Karpas-422 (cell line): ENCODE measurements at regions not wholly inside any gene's neighbourhood (a gene's known extent, or its start where the extent isn't known, plus 50 kb on each side); places are given as distances from the start of the nearest gene placed in this dataset.

Experiments
- DNase-seq: peaks from one replicate; pipeline ENCODE4 v3.0.0-alpha.2; 2015
- H2AFZ ChIP-seq: fragments of 200-600 bp; sonication (generic); 2 replicates; pipeline ENCODE4 v1.6.1; 2014; ENCODE audit warnings: antibody characterized with exemption, low read length, mixed read lengths
- H3K27ac ChIP-seq: fragments of 200-600 bp; sonication (generic); 2 replicates; pipeline ENCODE4 v1.5.1; 2014; ENCODE audit warnings: mild to moderate bottlenecking, low read length, moderate library complexity
- H3K27me3 ChIP-seq: fragments of 200-600 bp; sonication (generic); 2 replicates; pipeline ENCODE4 v1.6.1; 2014; ENCODE audit warnings: low read length, mixed read lengths
- H3K36me3 ChIP-seq: fragments of 200-600 bp; sonication (generic); 2 replicates; pipeline ENCODE4 v1.6.1; 2014; ENCODE audit warnings: low read length, mixed read lengths; ENCODE audit not compliant: insufficient read depth
- H3K4me1 ChIP-seq: fragments of 200-600 bp; sonication (generic); 2 replicates; pipeline ENCODE4 v1.6.1; 2014; ENCODE audit warnings: mild to moderate bottlenecking, low read length, mixed read lengths
- H3K4me2 ChIP-seq: fragments of 200-600 bp; sonication (generic); 2 replicates; pipeline ENCODE4 v1.6.1; 2014; ENCODE audit warnings: low read length, low read depth, mild to moderate bottlenecking; ENCODE audit not compliant: poor library complexity, severe bottlenecking
- H3K4me3 ChIP-seq: fragments of 200-600 bp; sonication (generic); 2 replicates; pipeline ENCODE4 v1.5.1; 2014; ENCODE audit warnings: mild to moderate bottlenecking, antibody characterized with exemption, low read length, mixed read lengths
- H3K79me2 ChIP-seq: fragments of 200-600 bp; sonication (generic); 2 replicates; pipeline ENCODE4 v1.6.1; 2014; ENCODE audit warnings: mild to moderate bottlenecking, low read length, mixed read lengths
- H3K9ac ChIP-seq: fragments of 200-600 bp; sonication (generic); 2 replicates; pipeline ENCODE4 v1.6.0; 2014; ENCODE audit warnings: low read length
- H3K9me2 ChIP-seq: fragments of 200-600 bp; sonication (generic), shearing (Covaris generic); replicated peaks from 2 replicates; pipeline ENCODE4 v1.6.0; 2014; ENCODE audit warnings: mild to moderate bottlenecking, low read length, moderate library complexity; ENCODE audit not compliant: insufficient read depth
- H3K9me3 ChIP-seq: fragments of 300-700, 200-600 bp; sonication (generic); 2 replicates; pipeline ENCODE4 v1.6.1; 2014; ENCODE audit warnings: low read length, mixed read lengths
- H4K20me1 ChIP-seq: fragments of 200-600 bp; sonication (generic); 2 replicates; pipeline ENCODE4 v1.6.1; 2014; ENCODE audit warnings: mild to moderate bottlenecking, antibody characterized with exemption, low read length, low read depth; ENCODE audit not compliant: insufficient read depth

DNA sequence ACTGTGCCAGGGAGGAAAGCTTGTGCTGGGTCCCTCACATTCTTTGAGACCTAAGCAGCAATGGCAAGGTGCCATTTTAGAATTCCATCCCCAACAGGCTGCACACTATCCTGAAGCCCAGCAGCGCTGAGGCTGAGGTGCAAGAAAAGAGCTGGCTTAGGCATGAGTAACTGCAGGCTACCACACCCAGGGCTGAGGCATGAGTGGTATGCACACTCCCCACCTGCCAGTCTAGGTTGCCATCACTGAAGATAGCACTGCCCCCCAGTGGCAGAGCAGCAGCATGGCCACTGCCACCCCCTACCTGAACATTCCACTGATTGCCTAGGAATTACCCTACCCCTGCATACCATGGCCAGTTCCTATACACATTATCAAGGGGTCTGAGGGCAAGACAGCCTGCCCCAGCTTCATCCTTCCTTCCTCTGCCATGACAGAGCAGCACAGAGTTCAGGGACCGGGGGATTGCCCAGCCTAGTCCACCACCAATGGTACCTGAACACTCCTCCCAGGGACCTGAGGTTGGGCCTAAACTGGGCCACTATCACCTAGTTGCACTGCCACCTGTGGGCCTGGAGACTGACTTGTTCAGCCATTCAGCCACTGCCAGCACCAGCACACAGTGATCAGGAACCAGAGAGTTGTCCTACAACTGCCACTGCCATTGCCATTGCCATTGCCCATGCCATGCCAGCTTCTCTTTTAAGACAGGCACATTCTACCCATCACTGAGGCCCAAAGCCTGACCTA, 129.8 kb downstream of the SATB1 start:
- H3K9me3 ChIP-seq, result no peaks in the 10 kb centered on the region
- H3K4me2 ChIP-seq, result no peak overlapping the region
- peak; percentile 78 for DNase-seq
- no peak overlapping the region for H3K4me3 ChIP-seq
- H4K20me1 ChIP-seq, result no peaks in the 10 kb centered on the region
- H3K9ac ChIP-seq, result no peak overlapping the region
- no peak overlapping the region for H3K27ac ChIP-seq
- no peaks in the 10 kb centered on the region for H3K36me3 ChIP-seq
- no peaks in the 10 kb centered on the region for H3K4me1 ChIP-seq
- H3K79me2 ChIP-seq, result no peaks in the 10 kb centered on the region
- H3K9me2 ChIP-seq, result no peaks in the 10 kb centered on the region
- no peak overlapping the region for H2AFZ ChIP-seq
- no peaks in the 10 kb centered on the region for H3K27me3 ChIP-seq

DNA sequence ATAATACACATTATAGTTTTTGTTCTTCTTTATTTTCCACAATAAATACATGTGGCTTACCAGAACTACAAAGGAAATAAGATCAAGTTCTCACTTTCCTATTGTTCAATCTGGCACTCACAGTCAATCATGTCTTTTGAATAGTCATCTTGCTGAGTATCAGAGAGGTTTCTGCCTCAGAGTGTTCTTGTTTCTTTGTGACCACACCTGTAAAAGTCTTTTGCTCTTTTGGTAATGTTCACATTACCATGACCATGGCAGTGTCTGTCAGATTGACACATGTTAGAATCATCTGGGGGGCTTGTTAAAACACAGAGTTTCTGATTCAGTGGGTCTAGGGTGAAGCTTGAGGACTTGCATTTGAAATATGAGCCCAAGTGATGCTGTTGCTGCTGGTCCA, 135.0 kb downstream of the SATB1 start:
- Histone ChIP-seq H3K36me3 (no peaks in the 10 kb centered on the region), H3K27ac (no peak overlapping the region), H4K20me1 (no peaks in the 10 kb centered on the region), H3K9me2 (no peaks in the 10 kb centered on the region), H3K4me1 (no peaks in the 10 kb centered on the region), H2AFZ (no peak overlapping the region), H3K27me3 (no peaks in the 10 kb centered on the region), H3K4me2 (no peak overlapping the region), H3K9me3 (no peaks in the 10 kb centered on the region), H3K79me2 (no peaks in the 10 kb centered on the region), H3K9ac (no peak overlapping the region), H3K4me3 (no peak overlapping the region)
- peak; percentile 1 for DNase-seq

DNA sequence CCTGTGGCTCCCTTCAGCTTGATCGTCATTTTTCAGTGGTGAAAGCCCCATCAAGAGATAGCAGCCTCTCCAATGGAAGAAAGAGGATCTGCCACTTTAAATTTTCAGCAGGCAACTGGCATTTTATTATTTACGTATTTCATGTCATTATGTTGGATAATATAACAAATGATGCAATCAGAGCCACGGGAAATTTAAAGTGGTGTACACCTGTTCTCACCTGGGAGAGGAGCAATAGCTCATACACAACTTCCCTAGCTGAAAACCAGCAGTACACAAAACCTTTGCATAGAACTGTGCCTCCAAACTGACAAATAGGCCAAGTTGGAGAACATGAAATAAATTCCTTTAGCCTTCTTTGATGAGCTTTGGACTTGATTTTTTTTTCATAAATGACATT, 136.9 kb downstream of the SATB1 start:
- H3K9ac ChIP-seq, result no peak overlapping the region
- H3K9me3 ChIP-seq, result no peaks in the 10 kb centered on the region

DNA sequence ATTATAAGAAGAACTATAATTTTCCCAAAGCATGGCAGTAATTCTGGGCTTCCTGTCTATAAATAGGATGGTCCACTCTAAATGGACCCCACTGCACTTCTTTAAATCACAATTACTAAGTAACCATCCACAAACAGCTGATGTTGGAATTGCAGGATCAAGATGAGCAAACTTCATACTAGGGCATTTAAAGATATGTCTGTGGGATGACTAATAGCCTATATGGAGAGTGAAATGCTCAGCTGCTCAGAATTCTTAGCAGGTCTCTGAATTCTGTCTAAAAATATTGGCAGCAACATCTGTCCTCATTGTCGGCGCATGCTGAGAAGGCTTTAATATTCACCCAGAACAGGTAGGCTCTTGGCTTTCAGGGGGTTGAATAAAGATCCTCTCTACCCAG, 140.4 kb downstream of the SATB1 start:
- no peaks in the 10 kb centered on the region for H3K9me2 ChIP-seq
- no peak overlapping the region for H3K27ac ChIP-seq
- H3K4me2 ChIP-seq, result no peak overlapping the region
- no peaks in the 10 kb centered on the region for H3K4me1 ChIP-seq
- H4K20me1 ChIP-seq, result no peaks in the 10 kb centered on the region
- H2AFZ ChIP-seq, result no peak overlapping the region
- H3K27me3 ChIP-seq, result no peaks in the 10 kb centered on the region
- H3K4me3 ChIP-seq, result no peak overlapping the region
- DNase-seq, result no peak
- H3K9me3 ChIP-seq, result no peaks in the 10 kb centered on the region
- H3K9ac ChIP-seq, result no peak overlapping the region
- no peaks in the 10 kb centered on the region for H3K79me2 ChIP-seq
- H3K36me3 ChIP-seq, result no peaks in the 10 kb centered on the region

More for the DNA sequence above, 136.9 kb downstream of the SATB1 start:
- no peaks in the 10 kb centered on the region for H4K20me1 ChIP-seq
- no peak for DNase-seq
- H2AFZ ChIP-seq, result no peak overlapping the region
- H3K79me2 ChIP-seq, result no peaks in the 10 kb centered on the region
- no peak overlapping the region for H3K27ac ChIP-seq
- H3K4me2 ChIP-seq, result no peak overlapping the region
- no peaks in the 10 kb centered on the region for H3K36me3 ChIP-seq
- H3K27me3 ChIP-seq, result no peaks in the 10 kb centered on the region
- no peaks in the 10 kb centered on the region for H3K4me1 ChIP-seq
- H3K4me3 ChIP-seq, result no peak overlapping the region
- no peaks in the 10 kb centered on the region for H3K9me2 ChIP-seq

DNA sequence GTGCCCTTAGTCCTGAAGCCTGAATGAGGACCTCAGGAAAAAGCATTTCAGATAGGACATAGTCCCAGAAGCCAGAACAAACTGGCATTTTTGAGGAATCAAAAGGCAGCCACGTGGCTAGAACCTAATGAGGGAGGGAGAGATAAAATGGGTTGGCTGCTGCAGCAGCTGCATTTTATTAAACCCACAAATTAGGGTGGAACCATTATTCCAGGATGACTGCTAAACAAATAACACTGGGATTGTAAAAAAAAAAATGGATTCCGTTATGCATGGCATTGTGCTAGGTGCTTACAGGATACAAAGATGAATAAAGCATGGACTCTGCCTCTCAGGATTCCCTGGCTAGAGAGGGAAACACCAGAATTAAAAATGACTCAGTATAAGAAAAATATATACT, 141.5 kb downstream of the SATB1 start:
- Histone ChIP-seq H3K4me2 (no peak overlapping the region), H3K9me3 (no peaks in the 10 kb centered on the region), H3K27ac (no peak overlapping the region), H3K9me2 (no peaks in the 10 kb centered on the region), H2AFZ (no peak overlapping the region), H3K36me3 (no peaks in the 10 kb centered on the region), H3K4me1 (no peaks in the 10 kb centered on the region), H3K79me2 (no peaks in the 10 kb centered on the region), H4K20me1 (no peaks in the 10 kb centered on the region), H3K27me3 (no peaks in the 10 kb centered on the region), H3K9ac (no peak overlapping the region), H3K4me3 (no peak overlapping the region)
- no peak for DNase-seq

DNA sequence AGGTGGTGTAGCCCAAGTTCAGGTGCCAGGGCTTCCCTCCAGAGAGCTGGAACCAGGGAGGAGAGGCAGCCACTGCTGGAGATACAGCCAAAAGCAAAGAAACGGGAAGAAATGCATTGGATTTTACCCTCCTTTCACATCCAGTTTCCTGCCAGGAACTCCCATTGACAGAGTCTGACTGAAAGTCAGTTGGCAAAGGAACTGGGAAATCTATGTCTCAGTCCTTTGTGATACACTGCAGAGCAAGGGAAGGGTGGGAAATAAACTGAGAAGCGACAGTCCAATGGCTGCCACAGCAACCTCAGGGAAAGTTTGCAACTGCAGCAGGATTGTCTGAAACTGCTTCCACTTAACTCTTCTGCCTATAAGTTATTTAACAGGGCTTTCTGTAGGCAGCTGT, 142.6 kb downstream of the SATB1 start:
- Histone ChIP-seq H3K9me2 (no peaks in the 10 kb centered on the region), H3K27ac (no peak overlapping the region), H4K20me1 (no peaks in the 10 kb centered on the region), H3K27me3 (no peaks in the 10 kb centered on the region), H3K9me3 (no peaks in the 10 kb centered on the region), H3K9ac (no peak overlapping the region), H3K79me2 (no peaks in the 10 kb centered on the region), H2AFZ (no peak overlapping the region), H3K4me2 (no peak overlapping the region), H3K36me3 (no peaks in the 10 kb centered on the region), H3K4me3 (no peak overlapping the region), H3K4me1 (no peaks in the 10 kb centered on the region)
- peak; percentile 16 for DNase-seq

DNA sequence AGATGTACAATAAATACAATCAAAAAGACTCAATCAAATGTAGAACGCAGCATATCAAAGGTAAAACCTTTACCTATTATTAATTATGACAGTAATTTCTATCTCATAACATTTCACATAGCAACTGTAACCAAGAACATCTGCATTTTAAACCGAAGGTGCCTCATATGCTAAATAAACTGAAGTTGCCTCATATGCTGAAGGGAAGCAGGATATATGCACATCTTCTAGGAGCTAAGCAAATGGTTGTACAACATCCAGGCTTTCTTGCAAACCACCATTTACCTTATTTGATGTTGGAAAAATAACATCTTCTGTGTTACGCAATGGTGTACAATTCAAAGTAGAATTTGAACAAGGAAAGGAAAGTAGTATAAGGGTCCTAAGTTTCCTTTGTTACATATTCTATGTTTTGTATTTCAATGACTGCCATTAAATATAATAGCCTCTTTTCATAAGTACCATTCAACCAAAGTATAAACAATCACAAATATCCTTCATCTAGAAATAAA, 145.9 kb downstream of the SATB1 start:
- Histone ChIP-seq H3K4me3 (no peak overlapping the region), H3K27ac (no peak overlapping the region), H3K27me3 (no peaks in the 10 kb centered on the region), H3K9me3 (no peaks in the 10 kb centered on the region), H3K79me2 (no peaks in the 10 kb centered on the region), H2AFZ (no peak overlapping the region), H3K9me2 (no peaks in the 10 kb centered on the region), H3K4me1 (no peaks in the 10 kb centered on the region), H3K9ac (no peak overlapping the region), H4K20me1 (no peaks in the 10 kb centered on the region), H3K4me2 (no peak overlapping the region), H3K36me3 (no peaks in the 10 kb centered on the region)
- DNase-seq, result no peak

DNA sequence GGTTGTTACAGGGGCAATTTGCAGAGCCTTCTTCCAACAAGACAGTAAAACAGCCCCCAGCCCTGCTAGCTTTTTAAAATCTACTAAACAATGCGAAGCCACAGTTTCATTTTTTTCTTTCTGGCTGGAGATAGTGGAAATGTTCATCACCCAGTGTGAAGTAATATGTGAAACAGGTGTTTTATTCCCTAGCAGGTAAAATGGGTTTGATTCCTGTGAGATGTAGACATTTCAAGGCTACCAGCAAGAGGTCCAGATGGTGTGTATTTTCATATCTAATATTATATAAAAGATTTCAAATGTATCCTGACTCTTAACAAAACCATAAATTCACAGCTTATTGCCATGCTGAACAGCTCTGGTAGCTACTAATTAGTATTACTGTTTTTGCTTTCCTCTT, 160.3 kb downstream of the SATB1 start:
- Histone ChIP-seq H3K79me2 (no peaks in the 10 kb centered on the region), H3K4me2 (no peak overlapping the region), H2AFZ (no peak overlapping the region), H3K36me3 (no peaks in the 10 kb centered on the region), H4K20me1 (no peaks in the 10 kb centered on the region), H3K9ac (no peak overlapping the region), H3K4me1 (no peaks in the 10 kb centered on the region), H3K9me3 (no peaks in the 10 kb centered on the region), H3K4me3 (no peak overlapping the region), H3K9me2 (no peaks in the 10 kb centered on the region), H3K27me3 (no peaks in the 10 kb centered on the region), H3K27ac (no peak overlapping the region)
- no peak for DNase-seq
